HepG2 (cell line): ENCODE measurements at regions not wholly inside any gene's neighbourhood (a gene's known extent, or its start where the extent isn't known, plus 50 kb on each side); places are given as distances from the start of the nearest gene placed in this dataset.

Source experiments
- ATAC-seq: fragments of 200-7000 bp; cut with Tn5 transposase; 3 replicates; pipeline ENCODE4 v1.9.1; 2020; ENCODE audit warnings: mild to moderate bottlenecking, moderate library complexity
- BruUV-seq: library from RNA; stranded (reverse); fragments of 400-500 nt; replicated peaks from 2 replicates; lab custom pipeline; 2021; lab: Mats Ljungman, UMichigan
- CTCF ChIA-PET: fragments of 300-600 bp; formaldehyde crosslinking; extraction: SDS; loops from one replicate; lab custom pipeline; 2021; ENCODE audit warnings: low total read pairs, inconsistent platforms, low intra/inter-chr PET ratio; lab: Yijun Ruan, JAX
- POLR2A ChIA-PET: fragments of 350-600 bp; sonication (Branson Sonifier 250); formaldehyde crosslinking; loops from one replicate; lab custom pipeline; 2020; ENCODE audit warnings: antibody characterized with exemption, inconsistent platforms; lab: Yijun Ruan, JAX
- DNase-seq: peaks from one replicate; pipeline ENCODE4 v3.0.0-alpha.2; 2015; ENCODE audit warnings: low spot score
- FAIRE-seq: peaks from 3 replicates; lab custom pipeline; 2011; peaks lifted over from hg19 to GRCh38; lab: Jason Lieb, UNC
- H2AFZ ChIP-seq: one replicate; pipeline ENCODE4 v1.6.1; 2011; ENCODE audit warnings: low read length, inconsistent platforms
- H3K27ac ChIP-seq: fragments of 300-600 bp; 3 replicates; pipeline ENCODE4 v1.8.0; 2011; ENCODE audit warnings: mixed run types, mild to moderate bottlenecking, mixed read lengths, low read length, inconsistent platforms; ENCODE audit not compliant: insufficient read depth; ENCODE audit errors: extremely low read length
- H3K27me3 ChIP-seq, 2 experiments: fragments of 200-600 bp in 1 of 2; 2 replicates in 1 of 2; 3 replicates in 1 of 2; pipeline versions ENCODE4 v1.6.0 to v1.8.0; 2011; ENCODE audit warnings: low read length in 2 of 2, mild to moderate bottlenecking in 2 of 2, moderate library complexity in 2 of 2, inconsistent platforms in 1 of 2; ENCODE audit not compliant: insufficient read depth in 2 of 2, control insufficient read depth in 1 of 2
- H3K36me3 ChIP-seq, 2 experiments: fragments of 200-600 bp in 1 of 2; replicated peaks in 1 of 2; 2 replicates in 1 of 2; 3 replicates in 1 of 2; pipeline versions ENCODE4 v1.5.1 to v1.8.0; 2011; ENCODE audit warnings: low read length in 2 of 2, inconsistent platforms in 1 of 2; ENCODE audit not compliant: insufficient read depth in 2 of 2, control insufficient read depth in 1 of 2
- H3K4me1 ChIP-seq: 2 replicates; pipeline ENCODE4 v1.5.1; 2012; ENCODE audit warnings: low read length, inconsistent platforms; ENCODE audit not compliant: insufficient read depth
- H3K4me2 ChIP-seq: 2 replicates; pipeline ENCODE4 v1.6.0; 2011; ENCODE audit warnings: low read depth, low read length, inconsistent platforms
- H3K4me3 ChIP-seq, 3 experiments: fragments of 200-600 bp in 1 of 3; sonication (generic), shearing (Covaris generic) in 1 of 3; replicated peaks in 1 of 3; 2 replicates each; pipeline ENCODE4 v1.5.1; 2011 to 2016; ENCODE audit warnings: low read length in 3 of 3, inconsistent platforms in 2 of 3, low read depth in 2 of 3, mild to moderate bottlenecking in 2 of 3, control low read depth in 1 of 3, mixed read lengths in 1 of 3; ENCODE audit not compliant: insufficient read depth in 1 of 3
- H3K79me2 ChIP-seq: one replicate; pipeline ENCODE4 v1.6.1; 2011; ENCODE audit warnings: low read length, inconsistent platforms; ENCODE audit not compliant: insufficient read depth
- H3K9ac ChIP-seq: 2 replicates; pipeline ENCODE4 v1.6.0; 2011; ENCODE audit warnings: mild to moderate bottlenecking, low read depth, low read length, inconsistent platforms; ENCODE audit not compliant: insufficient read depth
- H3K9me3 ChIP-seq: 2 replicates; pipeline ENCODE4 v1.5.1; 2012; ENCODE audit warnings: mild to moderate bottlenecking, low read length
- H4K20me1 ChIP-seq: 2 replicates; pipeline ENCODE4 v1.6.0; 2011; ENCODE audit warnings: inconsistent platforms, mild to moderate bottlenecking, low read length, moderate library complexity; ENCODE audit not compliant: insufficient read depth
- BCL3 ChIP-seq: sonication (generic); formaldehyde crosslinking; IDR thresholded peaks from 2 replicates; pipeline ENCODE4 v1.5.1; 2020; ENCODE audit warnings: mild to moderate bottlenecking, missing genetic modification reagents, moderate library complexity
- CHCHD3 ChIP-seq: sonication (generic); formaldehyde crosslinking; IDR thresholded peaks from 2 replicates; pipeline ENCODE4 v1.8.0; 2022; ENCODE audit warnings: mild to moderate bottlenecking, missing genetic modification reagents, moderate library complexity
- MXD1 ChIP-seq: sonication (generic); formaldehyde crosslinking; IDR thresholded peaks from 2 replicates; pipeline ENCODE4 v1.4.0; 2020; ENCODE audit warnings: mild to moderate bottlenecking, missing genetic modification reagents
- NFYC ChIP-seq: IDR thresholded peaks from 2 replicates; pipeline ENCODE4 v1.6.1; 2016; ENCODE audit warnings: missing genetic modification reagents, missing compliant biosample characterization
- RFX5 ChIP-seq: IDR thresholded peaks from 2 replicates; pipeline ENCODE4 v1.6.1; 2011; ENCODE audit warnings: low read depth, low read length, improper control_type of control experiment
- ZNF292 ChIP-seq: sonication (generic); formaldehyde crosslinking; IDR thresholded peaks from 2 replicates; pipeline ENCODE4 v1.8.1; 2022; ENCODE audit warnings: mild to moderate bottlenecking, low read depth, missing genetic modification reagents, borderline replicate concordance
- ZNF30 ChIP-seq: sonication (generic); formaldehyde crosslinking; IDR thresholded peaks from 2 replicates; pipeline ENCODE4 v1.5.0; 2020; ENCODE audit warnings: mild to moderate bottlenecking, missing genetic modification reagents
- ZNF510 ChIP-seq: sonication (generic); formaldehyde crosslinking; IDR thresholded peaks from 2 replicates; pipeline ENCODE4 v1.4.0; 2020; ENCODE audit warnings: low read depth, mild to moderate bottlenecking, missing genetic modification reagents
- ZNF577 ChIP-seq: sonication (generic); formaldehyde crosslinking; IDR thresholded peaks from 2 replicates; pipeline ENCODE4 v1.4.0; 2020; ENCODE audit warnings: mild to moderate bottlenecking, low read depth, missing genetic modification reagents, borderline replicate concordance
- WGBS: methylation state at CpG from one replicate; pipeline ENCODE4 v1.1.6; 2017; ENCODE audit warnings: low lambda C conversion rate; 5-methylcytosine and 5-hydroxymethylcytosine counted together
- in situ Hi-C: cut with HindIII; loops from 2 replicates; pipeline ENCODE4 v1.10.0; 2017; ENCODE audit warnings: low pct_unique_long_range_greater_than_20kb; ENCODE audit not compliant: extremely low pct_ligation_motif_present
- intact Hi-C: fragments of 100-400 bp; cut with micrococcal nuclease; formaldehyde crosslinking; loops from one replicate; pipeline ENCODE4 v1.10.0; 2022; ENCODE audit not compliant: unreplicated experiment
- TF ChIP-seq, protein P1 (sequence below): sonication (generic); formaldehyde crosslinking; IDR thresholded peaks from 2 replicates; pipeline ENCODE4 v1.8.0; 2022; ENCODE audit warnings: missing genetic modification reagents, low read depth, mild to moderate bottlenecking, borderline replicate concordance

DNA sequence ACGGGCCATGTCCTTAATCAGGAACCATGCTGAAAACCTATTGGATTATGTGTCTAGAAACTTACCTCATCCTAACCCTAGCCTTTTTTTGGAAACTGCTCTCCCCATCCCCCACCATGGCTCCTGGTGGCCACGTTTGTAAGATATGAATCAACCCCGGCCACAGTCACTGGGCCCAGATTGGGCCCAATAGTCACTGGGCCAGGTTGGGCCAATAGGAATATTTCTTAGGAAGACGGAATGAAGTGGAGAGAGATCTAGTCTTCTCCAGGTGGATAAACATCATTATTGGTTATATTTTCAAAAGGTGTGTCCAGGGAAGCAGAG, 468.7 kb downstream of the ARHGEF28 start:
- 29% methylated on average over 4 of the region's 4 CpGs for WGBS
- Histone ChIP-seq H3K27me3 (0 out of 5 replicates have a peak, but pooled peaks cover under 1 to 1% of the 10 kb centered on the region in 2 experiments), H3K4me3 (no peak overlapping the region), H2AFZ (no peak overlapping the region), H4K20me1 (no peaks in the 10 kb centered on the region), H3K9ac (no peak overlapping the region), H3K79me2 (no peaks in the 10 kb centered on the region), H3K36me3 (no peaks in the 10 kb centered on the region), H3K9me3 (0 out of 2 replicates have a peak, but pooled peaks cover 6% of the 10 kb centered on the region), H3K4me1 (no peaks in the 10 kb centered on the region), H3K27ac (no peak overlapping the region), H3K4me2 (no peak overlapping the region)
- in situ Hi-C loops: no loop called here
- ChIA-PET CTCF (no interaction called here), POLR2A (no interaction called here)
- ATAC-seq: no peak
- no peak for FAIRE-seq
- BruUV-seq: no TSS peak
- no peak for TF ChIP-seq NFYC (CRISPR knock-in tag)
- TF ChIP-seq MXD1 (CRISPR knock-in tag): no peak
- TF ChIP-seq, protein P1, sequence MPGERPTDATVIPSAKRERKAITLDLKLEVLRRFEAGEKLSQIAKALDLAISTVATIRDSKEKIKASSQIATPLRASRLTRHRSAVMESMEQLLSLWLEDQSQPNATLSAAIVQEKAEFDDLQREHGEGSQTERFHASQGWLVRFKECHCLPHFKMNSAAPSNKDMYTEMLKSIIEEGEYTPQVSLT (CRISPR knock-in tag): no peak
- TF ChIP-seq CHCHD3 (CRISPR knock-in tag): no peak
- no peak for TF ChIP-seq RFX5
- no peak for TF ChIP-seq ZNF577 (CRISPR knock-in tag)
- TF ChIP-seq ZNF292 (CRISPR knock-in tag): no peak
- no peak for TF ChIP-seq ZNF510 (CRISPR knock-in tag)
- no peak for TF ChIP-seq ZNF30 (CRISPR knock-in tag)
- no peak for TF ChIP-seq BCL3
- TF ChIP-seq, all 625 proteins: peak for 0
- intact Hi-C loops: no loop called here
- no peak for DNase-seq
